WTC11 (cell line): ENCODE measurements at regions not wholly inside any gene's neighbourhood (a gene's known extent, or its start where the extent isn't known, plus 50 kb on each side); places are given as distances from the start of the nearest gene placed in this dataset.
"Not testable (repeated sequence)": the region's sequence is repeated elsewhere in the genome, so short reads cannot be mapped to it uniquely, and the experiment has no call there.

Source experiments
- ATAC-seq: fragments of 200-7000 bp; cut with Tn5 transposase; 2 replicates; pipeline ENCODE4 v1.10.0; 2021; ENCODE audit warnings: mild to moderate bottlenecking, moderate library complexity
- CTCF ChIA-PET: fragments of 300-600 bp; sonication (Branson Sonifier 250); formaldehyde crosslinking; loops from one replicate; lab custom pipeline; 2021; ENCODE audit warnings: antibody characterized with exemption; lab: Charles Lee
- POLR2A ChIA-PET: fragments of 350-600 bp; sonication (Branson Sonifier 250); formaldehyde crosslinking; loops from one replicate; lab custom pipeline; 2021; ENCODE audit warnings: antibody characterized with exemption; lab: Charles Lee
- DNase-seq: peaks from one replicate; pipeline ENCODE4 v3.0.0; 2021; ENCODE audit warnings: low spot score
- H3K27ac Mint-ChIP-seq: 2 replicates; pipeline ENCODE4 v1.8.0; 2021; ENCODE audit warnings: mixed read lengths
- H3K27me3 Mint-ChIP-seq: 2 replicates; pipeline ENCODE4 v1.8.0; 2021; ENCODE audit warnings: low read depth, mild to moderate bottlenecking, moderate library complexity, mixed read lengths
- H3K36me3 Mint-ChIP-seq: 2 replicates; pipeline ENCODE4 v1.8.0; 2021; ENCODE audit warnings: mixed read lengths
- H3K4me1 Mint-ChIP-seq: 2 replicates; pipeline ENCODE4 v1.8.0; 2022; ENCODE audit warnings: mixed read lengths
- H3K4me3 Mint-ChIP-seq: 2 replicates; pipeline ENCODE4 v1.8.0; 2021; ENCODE audit warnings: mild to moderate bottlenecking, moderate library complexity, mixed read lengths
- H3K9me3 Mint-ChIP-seq: 2 replicates; pipeline ENCODE4 v1.8.0; 2021; ENCODE audit warnings: mixed read lengths
- AR ChIP-seq: fragments of 250-450 bp; sonication (Bioruptor Pico); IDR thresholded peaks from 2 replicates; pipeline ENCODE4 v1.9.0; 2021; ENCODE audit warnings: mild to moderate bottlenecking
- CREB1 ChIP-seq: sonication (generic); formaldehyde crosslinking; IDR thresholded peaks from 2 replicates; pipeline ENCODE4 v1.8.0; 2023; ENCODE audit warnings: mild to moderate bottlenecking, missing genetic modification reagents
- ESRRA ChIP-seq: sonication (generic); formaldehyde crosslinking; IDR thresholded peaks from 2 replicates; pipeline ENCODE4 v1.8.1; 2022; ENCODE audit warnings: mild to moderate bottlenecking, missing genetic modification reagents, borderline replicate concordance
- GRHL2 ChIP-seq: fragments of 250-450 bp; sonication (Bioruptor Pico); IDR thresholded peaks from 2 replicates; pipeline ENCODE4 v1.8.0; 2022; ENCODE audit warnings: mild to moderate bottlenecking, moderate library complexity; ENCODE audit not compliant: insufficient replicate concordance, severe bottlenecking
- GTF2I ChIP-seq: fragments of 250-450 bp; sonication (Bioruptor Pico); conservative IDR thresholded peaks from 2 replicates; pipeline ENCODE4 v1.4.0; 2021; ENCODE audit warnings: mild to moderate bottlenecking
- HMGXB4 ChIP-seq: sonication (generic); formaldehyde crosslinking; IDR thresholded peaks from 2 replicates; pipeline ENCODE4 v1.8.1; 2023; ENCODE audit warnings: mild to moderate bottlenecking, moderate library complexity, missing genetic modification reagents
- KAT7 ChIP-seq: sonication (generic); formaldehyde crosslinking; IDR thresholded peaks from 2 replicates; pipeline ENCODE4 v1.8.1; 2023; ENCODE audit warnings: missing genetic modification reagents, mild to moderate bottlenecking, borderline replicate concordance
- MXD4 ChIP-seq: fragments of 250-450 bp; sonication (Bioruptor Pico); IDR thresholded peaks from 2 replicates; pipeline ENCODE4 v1.8.0; 2021; ENCODE audit warnings: mild to moderate bottlenecking, moderate library complexity, borderline replicate concordance
- NFE2L1 ChIP-seq: sonication (generic); formaldehyde crosslinking; IDR thresholded peaks from 2 replicates; pipeline ENCODE4 v1.8.1; 2023; ENCODE audit warnings: missing genetic modification reagents
- NR1H2 ChIP-seq: sonication (generic); formaldehyde crosslinking; IDR thresholded peaks from 2 replicates; pipeline ENCODE4 v1.9.0; 2021; ENCODE audit warnings: mild to moderate bottlenecking, moderate library complexity, missing genetic modification reagents
- NR2C2 ChIP-seq: sonication (generic); formaldehyde crosslinking; IDR thresholded peaks from 2 replicates; pipeline ENCODE4 v1.8.0; 2022; ENCODE audit warnings: mild to moderate bottlenecking, missing genetic modification reagents
- NR3C1 ChIP-seq: sonication (generic); formaldehyde crosslinking; conservative IDR thresholded peaks from 2 replicates; pipeline ENCODE4 v1.8.1; 2023; ENCODE audit warnings: low read depth, mild to moderate bottlenecking, missing genetic modification reagents
- RELA ChIP-seq: sonication (generic); formaldehyde crosslinking; IDR thresholded peaks from 2 replicates; pipeline ENCODE4 v1.8.1; 2022; ENCODE audit warnings: missing genetic modification reagents, mild to moderate bottlenecking, borderline replicate concordance
- RORB ChIP-seq: fragments of 250-450 bp; sonication (Bioruptor Pico); IDR thresholded peaks from 2 replicates; pipeline ENCODE4 v1.9.0; 2021; ENCODE audit warnings: mild to moderate bottlenecking
- TP53 ChIP-seq: sonication (generic); formaldehyde crosslinking; IDR thresholded peaks from 2 replicates; pipeline ENCODE4 v1.8.1; 2023; ENCODE audit warnings: mild to moderate bottlenecking, missing genetic modification reagents
- ZNF138 ChIP-seq: sonication (generic); formaldehyde crosslinking; conservative IDR thresholded peaks from 2 replicates; pipeline ENCODE4 v1.8.1; 2022; ENCODE audit warnings: mild to moderate bottlenecking, moderate library complexity, missing genetic modification reagents
- ZNF423 ChIP-seq: fragments of 250-450 bp; sonication (Bioruptor Pico); IDR thresholded peaks from 2 replicates; pipeline ENCODE4 v2.1.2; 2022; ENCODE audit warnings: mild to moderate bottlenecking, moderate library complexity
- ZNF671 ChIP-seq: fragments of 250-450 bp; sonication (Bioruptor Pico); IDR thresholded peaks from 2 replicates; pipeline ENCODE4 v1.8.0; 2021; ENCODE audit warnings: mild to moderate bottlenecking
- TF ChIP-seq, protein P1 (sequence below): sonication (generic); formaldehyde crosslinking; IDR thresholded peaks from 2 replicates; pipeline ENCODE4 v1.8.1; 2022; ENCODE audit warnings: missing genetic modification reagents, borderline replicate concordance

- no peak overlapping the region for H3K4me3 Mint-ChIP-seq
- peaks cover 17% of the 10 kb centered on the region for H3K4me1 Mint-ChIP-seq
Measured at GRCh38 chr6:134662077-134662700, 287.7 kb downstream of the ALDH8A1 start.

DNA sequence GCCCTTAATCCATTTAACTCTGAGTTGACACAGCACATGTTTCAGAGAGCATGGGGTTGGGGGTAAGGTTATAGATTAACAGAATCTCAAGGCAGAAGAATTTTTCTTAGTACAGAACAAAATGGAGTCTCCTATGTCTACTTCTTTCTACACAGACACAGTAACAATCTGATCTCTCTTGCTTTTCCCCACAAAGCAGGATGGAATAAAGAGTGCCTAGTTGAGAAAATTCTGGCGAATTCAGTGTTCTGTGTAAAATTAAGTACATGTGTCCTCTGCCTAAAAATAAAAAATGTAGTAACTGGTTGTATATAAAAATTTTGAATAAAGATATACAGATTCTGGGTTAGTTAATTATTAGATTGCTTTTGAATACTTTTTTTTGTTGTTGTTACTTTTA is 290.0 kb downstream of the ALDH8A1 start:
- POLR2A ChIA-PET, H3K27ac Mint-ChIP-seq, DNase-seq, H3K4me3 Mint-ChIP-seq, H3K27me3 Mint-ChIP-seq, H3K36me3 Mint-ChIP-seq, ATAC-seq, H3K9me3 Mint-ChIP-seq, CTCF ChIA-PET: not testable (repeated sequence)
- H3K4me1 Mint-ChIP-seq: peaks cover 17% of the 10 kb centered on the region

More at GRCh38 chr6:134662077-134662700, 287.7 kb downstream of the ALDH8A1 start:
- DNase-seq (no peak), ATAC-seq (no peak)
- no peak for TF ChIP-seq NR3C1 (CRISPR knock-in tag)
- no peak for TF ChIP-seq KAT7
- TF ChIP-seq AR (CRISPR knock-in tag): no peak
- TF ChIP-seq, all 79 proteins: peak for 0
- H3K36me3 Mint-ChIP-seq: no peaks in the 10 kb centered on the region
- no peak overlapping the region for H3K27ac Mint-ChIP-seq
- ChIA-PET POLR2A (no interaction called here), CTCF (no interaction called here)
- H3K27me3 Mint-ChIP-seq: no peaks in the 10 kb centered on the region
- H3K9me3 Mint-ChIP-seq: peaks cover 4% of the 10 kb centered on the region; the same call in 1 of the 2 replicates

GRCh38 chr6:134658596-134658995 is 291.3 kb downstream of the ALDH8A1 start:
- TF ChIP-seq RORB (no peak), TP53 (CRISPR knock-in tag) (no peak), ZNF138 (CRISPR knock-in tag) (no peak), CREB1 (CRISPR knock-in tag) (no peak), NR2C2 (CRISPR knock-in tag) (no peak), NFE2L1 (CRISPR knock-in tag) (no peak)
- TF ChIP-seq, all 79 proteins: peak for 0
- no peaks in the 10 kb centered on the region for H3K36me3 Mint-ChIP-seq
- H3K27me3 Mint-ChIP-seq: no peaks in the 10 kb centered on the region
- H3K9me3 Mint-ChIP-seq: peaks cover 4% of the 10 kb centered on the region; the same call in 1 of the 2 replicates
- H3K4me1 Mint-ChIP-seq: peaks cover 14% of the 10 kb centered on the region
- DNase-seq: no peak
- H3K4me3 Mint-ChIP-seq: no peak overlapping the region
- ChIA-PET CTCF (no interaction called here), POLR2A (no interaction called here)
- ATAC-seq: no peak
- H3K27ac Mint-ChIP-seq: no peak overlapping the region

DNA sequence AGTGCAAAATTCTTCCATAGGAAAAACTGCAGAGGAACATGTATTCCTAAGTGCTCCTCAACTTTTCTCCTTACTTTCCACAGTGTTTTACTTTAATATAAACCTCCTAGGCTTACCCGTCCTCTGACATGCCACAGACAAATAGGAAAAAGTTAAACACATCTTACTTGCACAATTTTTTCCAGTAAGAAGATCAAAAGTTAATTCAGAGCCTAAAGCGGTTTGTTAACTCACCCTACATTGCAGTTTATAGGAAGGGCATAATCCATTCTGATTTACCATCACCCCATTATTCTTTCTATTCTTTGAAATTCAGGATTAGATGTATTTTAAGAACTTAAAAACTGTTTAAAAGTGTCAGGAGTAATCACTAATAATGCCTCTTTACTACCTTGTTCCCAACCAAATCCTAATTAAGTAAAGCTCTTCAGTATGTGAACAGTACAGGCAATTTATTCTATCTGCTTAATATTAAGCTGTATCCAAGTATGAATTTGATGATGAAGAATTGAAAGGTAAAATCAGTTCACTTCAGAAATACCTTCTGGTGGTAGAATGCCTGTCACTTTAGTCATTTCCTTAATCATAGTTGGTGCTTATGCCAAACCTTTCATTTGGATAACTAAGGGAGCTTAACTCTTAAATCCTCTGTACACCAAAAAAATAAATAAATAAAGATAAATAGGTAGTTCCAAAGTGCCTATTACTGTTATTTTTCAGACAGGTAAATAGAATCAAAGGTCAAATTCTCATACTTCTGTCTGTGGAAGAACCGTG is 292.0 kb downstream of the ALDH8A1 start:
- H3K4me1 Mint-ChIP-seq: peaks cover 12% of the 10 kb centered on the region
- no peaks in the 10 kb centered on the region for H3K27me3 Mint-ChIP-seq
- no peaks in the 10 kb centered on the region for H3K36me3 Mint-ChIP-seq
- peaks cover 4% of the 10 kb centered on the region; the same call in 1 of the 2 replicates for H3K9me3 Mint-ChIP-seq
- no peak overlapping the region for H3K4me3 Mint-ChIP-seq
- no peak for DNase-seq
- POLR2A ChIA-PET: no interaction called here
- H3K27ac Mint-ChIP-seq: no peak overlapping the region
- CTCF ChIA-PET: interaction anchor here (0.5 kb wide), 1 partner anchor 733 kb away, joined by 3 read pairs; no protein-coding TSS in a partner anchor
- no peak for ATAC-seq
- TF ChIP-seq AR (CRISPR knock-in tag) (no peak), GTF2I (CRISPR knock-in tag) (no peak), MXD4 (CRISPR knock-in tag) (no peak), GRHL2 (no peak), HMGXB4 (CRISPR knock-in tag) (no peak), NR2C2 (CRISPR knock-in tag) (no peak), RELA (CRISPR knock-in tag) (no peak), NR3C1 (CRISPR knock-in tag) (no peak), NR1H2 (no peak), ESRRA (CRISPR knock-in tag) (no peak), ZNF671 (CRISPR knock-in tag) (no peak), ZNF423 (CRISPR knock-in tag) (no peak)
- TF ChIP-seq, protein P1, sequence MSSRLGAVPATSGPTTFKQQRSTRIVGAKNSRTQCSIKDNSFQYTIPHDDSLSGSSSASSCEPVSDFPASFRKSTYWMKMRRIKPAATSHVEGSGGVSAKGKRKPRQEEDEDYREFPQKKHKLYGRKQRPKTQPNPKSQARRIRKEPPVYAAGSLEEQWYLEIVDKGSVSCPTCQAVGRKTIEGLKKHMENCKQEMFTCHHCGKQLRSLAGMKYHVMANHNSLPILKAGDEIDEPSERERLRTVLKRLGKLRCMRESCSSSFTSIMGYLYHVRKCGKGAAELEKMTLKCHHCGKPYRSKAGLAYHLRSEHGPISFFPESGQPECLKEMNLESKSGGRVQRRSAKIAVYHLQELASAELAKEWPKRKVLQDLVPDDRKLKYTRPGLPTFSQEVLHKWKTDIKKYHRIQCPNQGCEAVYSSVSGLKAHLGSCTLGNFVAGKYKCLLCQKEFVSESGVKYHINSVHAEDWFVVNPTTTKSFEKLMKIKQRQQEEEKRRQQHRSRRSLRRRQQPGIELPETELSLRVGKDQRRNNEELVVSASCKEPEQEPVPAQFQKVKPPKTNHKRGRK (CRISPR knock-in tag): no peak
